PC-3 (cell line): ENCODE measurements at regions not wholly inside any gene's neighbourhood (a gene's known extent, or its start where the extent isn't known, plus 50 kb on each side); places are given as distances from the start of the nearest gene placed in this dataset.

Source experiments
- EZH2 ChIP-seq: fragments of 300-600 bp; sonication (generic); IDR thresholded peaks from one replicate; pipeline ENCODE4 v1.6.1; 2017; ENCODE audit warnings: antibody characterized with exemption, mild to moderate bottlenecking, low read length; ENCODE audit not compliant: unreplicated experiment
- EZH2phosphoT487 ChIP-seq: fragments of 300-600 bp; sonication (generic); IDR thresholded peaks from 2 replicates; pipeline ENCODE4 v1.6.1; 2018; ENCODE audit warnings: mild to moderate bottlenecking, antibody characterized with exemption, low read length, borderline replicate concordance
- TF ChIP-seq, protein P1 (sequence below): fragments of 300-600 bp; sonication (generic); conservative IDR thresholded peaks from 2 replicates; pipeline ENCODE4 v1.5.1; 2017; ENCODE audit warnings: antibody characterized with exemption, low read depth, mild to moderate bottlenecking, low read length

DNA sequence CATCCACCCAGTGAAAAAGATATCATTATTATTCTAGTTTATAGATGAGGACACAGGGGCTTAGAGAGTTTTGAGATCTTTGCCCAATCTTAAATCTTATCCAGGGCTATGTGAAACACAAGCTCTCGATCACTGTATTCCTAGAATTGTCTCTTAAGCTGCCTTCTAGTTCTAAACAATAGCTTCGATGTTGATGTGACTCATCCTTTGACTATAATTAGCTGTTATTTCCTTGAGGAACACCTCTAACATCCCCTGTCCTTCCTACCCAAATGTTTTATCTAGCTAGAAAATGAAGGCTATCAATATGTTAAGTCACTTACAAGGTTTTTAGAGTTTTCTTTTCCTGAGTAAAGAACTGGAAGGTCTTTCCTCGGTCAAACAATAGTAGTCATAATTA, 83.1 kb upstream of the STAC start:
- TF ChIP-seq, protein P1, sequence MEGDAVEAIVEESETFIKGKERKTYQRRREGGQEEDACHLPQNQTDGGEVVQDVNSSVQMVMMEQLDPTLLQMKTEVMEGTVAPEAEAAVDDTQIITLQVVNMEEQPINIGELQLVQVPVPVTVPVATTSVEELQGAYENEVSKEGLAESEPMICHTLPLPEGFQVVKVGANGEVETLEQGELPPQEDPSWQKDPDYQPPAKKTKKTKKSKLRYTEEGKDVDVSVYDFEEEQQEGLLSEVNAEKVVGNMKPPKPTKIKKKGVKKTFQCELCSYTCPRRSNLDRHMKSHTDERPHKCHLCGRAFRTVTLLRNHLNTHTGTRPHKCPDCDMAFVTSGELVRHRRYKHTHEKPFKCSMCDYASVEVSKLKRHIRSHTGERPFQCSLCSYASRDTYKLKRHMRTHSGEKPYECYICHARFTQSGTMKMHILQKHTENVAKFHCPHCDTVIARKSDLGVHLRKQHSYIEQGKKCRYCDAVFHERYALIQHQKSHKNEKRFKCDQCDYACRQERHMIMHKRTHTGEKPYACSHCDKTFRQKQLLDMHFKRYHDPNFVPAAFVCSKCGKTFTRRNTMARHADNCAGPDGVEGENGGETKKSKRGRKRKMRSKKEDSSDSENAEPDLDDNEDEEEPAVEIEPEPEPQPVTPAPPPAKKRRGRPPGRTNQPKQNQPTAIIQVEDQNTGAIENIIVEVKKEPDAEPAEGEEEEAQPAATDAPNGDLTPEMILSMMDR: no peak
- TF ChIP-seq EZH2 (no peak), EZH2phosphoT487 (no peak)
